ENCODE measurements at regions not wholly inside any gene's neighbourhood (a gene's known extent, or its start where the extent isn't known, plus 50 kb on each side); places are given as distances from the start of the nearest gene placed in this dataset.
"Not testable (repeated sequence)": the region's sequence is repeated elsewhere in the genome, so short reads cannot be mapped to it uniquely, and the experiment has no call there.

DNA sequence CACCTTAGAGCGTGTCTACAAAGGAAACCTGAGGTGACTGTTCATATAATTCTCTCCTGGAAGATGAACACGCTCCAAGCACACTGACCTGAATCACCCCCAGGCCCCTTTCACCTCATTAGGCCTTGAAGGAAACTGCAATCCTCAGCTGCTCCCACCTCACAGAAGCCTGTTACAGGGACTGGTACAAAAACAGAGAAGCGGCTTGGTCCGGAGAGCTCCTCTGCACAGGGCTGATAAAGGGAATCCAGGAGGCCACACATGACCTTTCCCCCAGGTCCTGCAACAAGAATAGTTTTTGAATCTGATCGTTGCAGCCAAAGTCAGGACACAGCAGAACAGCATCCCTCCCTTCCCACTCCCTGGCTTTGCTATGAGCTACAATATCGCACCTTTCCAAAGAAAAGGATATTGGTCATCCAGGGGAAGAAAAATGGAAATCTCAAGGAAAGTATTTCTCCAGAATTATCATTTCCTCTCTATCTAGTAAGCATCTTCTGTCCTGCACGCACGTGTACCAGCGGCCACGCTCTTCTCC, 666.7 kb downstream of the UQCRFS1 start:
- no peak for DNase-seq

- not testable (repeated sequence) for DNase-seq
Measured at GRCh38 chr19:28545397-28545796, 667.6 kb downstream of the UQCRFS1 start.

- DNase-seq = no peak
Measured at GRCh38 chr19:28544451-28545261, 668.3 kb downstream of the UQCRFS1 start.

GRCh38 chr19:28543244-28543776, 669.6 kb downstream of the UQCRFS1 start:
- DNase-seq = no peak

GRCh38 chr19:28542394-28543243, 670.3 kb downstream of the UQCRFS1 start:
- no peak for DNase-seq

- DNase-seq = no peak
Measured at GRCh38 chr19:28541602-28542393, 671.2 kb downstream of the UQCRFS1 start.

- no peak for DNase-seq
Measured at GRCh38 chr19:28541029-28541428, 671.9 kb downstream of the UQCRFS1 start.

GRCh38 chr19:28540385-28540784, 672.6 kb downstream of the UQCRFS1 start:
- DNase-seq = not testable (repeated sequence)

GRCh38 chr19:28539759-28540158, 673.2 kb downstream of the UQCRFS1 start:
- DNase-seq = no peak

DNA sequence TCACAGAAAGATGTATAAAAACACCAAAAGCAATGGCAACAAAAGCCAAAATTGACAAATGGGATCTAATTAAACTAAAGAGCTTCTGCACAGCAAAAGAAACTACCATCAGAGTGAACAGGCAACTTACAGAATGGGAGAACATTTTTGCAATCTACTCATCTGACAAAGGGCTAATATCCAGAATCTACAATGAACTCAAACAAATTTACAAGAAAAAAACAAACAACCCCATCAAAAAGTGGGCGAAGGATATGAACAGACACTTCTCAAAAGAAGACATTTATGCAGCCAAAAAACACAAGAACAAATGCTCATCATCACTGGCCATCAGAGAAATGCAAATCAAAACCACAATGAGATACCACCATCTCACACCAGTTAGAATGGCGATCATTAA, 674.4 kb downstream of the UQCRFS1 start:
- DNase-seq = not testable (repeated sequence)

- no peak for DNase-seq
Measured at GRCh38 chr19:28537896-28538295, 675.1 kb downstream of the UQCRFS1 start.

DNA sequence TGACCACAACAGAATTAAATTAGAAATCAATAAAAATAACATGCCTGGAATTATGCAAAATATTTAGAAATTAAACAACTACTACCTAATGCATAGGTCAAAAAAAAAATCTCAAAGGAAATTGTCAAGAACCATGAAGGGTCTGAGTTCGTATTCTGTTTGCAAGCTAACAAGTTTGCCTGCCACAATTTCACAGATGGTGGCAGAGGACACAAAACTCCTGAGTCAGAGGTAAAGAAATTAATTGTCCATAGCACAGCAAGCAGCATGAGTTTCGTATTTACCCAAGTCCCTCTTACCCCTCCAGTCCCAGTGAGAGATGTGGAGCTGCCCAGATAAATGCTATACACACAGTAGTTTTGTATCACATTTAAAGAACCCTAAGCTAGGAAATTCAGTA, 675.9 kb downstream of the UQCRFS1 start:
- no peak for DNase-seq

DNA sequence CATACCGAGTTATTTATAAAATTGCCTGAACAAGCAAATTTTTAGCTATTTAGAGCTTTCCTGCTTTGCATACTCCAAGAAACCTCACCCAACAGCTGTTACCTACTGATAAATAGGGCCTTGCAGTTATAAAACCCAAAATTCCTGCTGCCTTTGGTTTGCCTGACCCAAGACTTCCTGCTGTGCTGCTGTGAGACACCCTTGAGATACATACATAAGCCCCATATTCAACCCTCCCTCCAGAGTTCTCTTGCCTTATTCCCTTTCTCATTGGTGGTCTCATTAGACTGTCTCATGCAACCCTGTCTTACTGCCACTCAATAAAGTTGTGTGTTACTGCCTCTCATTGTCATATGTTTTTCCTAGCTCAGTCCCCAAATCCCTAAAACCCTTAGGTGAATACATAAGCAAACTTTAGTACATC, 677.6 kb downstream of the UQCRFS1 start:
- no peak for DNase-seq

GRCh38 chr19:28534766-28535351, 678.1 kb downstream of the UQCRFS1 start:
- no peak for DNase-seq

- DNase-seq = no peak
Measured at GRCh38 chr19:28532765-28533341, 680.1 kb downstream of the UQCRFS1 start.

GRCh38 chr19:28531979-28532378, 681.0 kb downstream of the UQCRFS1 start:
- no peak for DNase-seq

GRCh38 chr19:28530406-28531035, 682.4 kb downstream of the UQCRFS1 start:
- no peak for DNase-seq

GRCh38 chr19:28526038-28526437, 686.9 kb downstream of the UQCRFS1 start:
- no peak for DNase-seq

GRCh38 chr19:28523619-28524018, 689.3 kb downstream of the UQCRFS1 start:
- DNase-seq = peak; percentile 78

GRCh38 chr19:28522545-28522922, 690.4 kb downstream of the UQCRFS1 start:
- DNase-seq = no peak

All from NCI-H1105 treated with DMSO at 0.1 percent for 48 hours (cell line).